Activated CD4-positive, alpha-beta T cell treated with anti-CD3 and anti-CD28 coated beads, Interleukin-2, Interleukin-6, amounts not matched to agents 100 ng/mL and 50 ng/mL, durations not matched to agents 16 hours and 8 hours (primary cell): ENCODE measurements at regions not wholly inside any gene's neighbourhood (a gene's known extent, or its start where the extent isn't known, plus 50 kb on each side); places are given as distances from the start of the nearest gene placed in this dataset.
"Not testable (repeated sequence)": the region's sequence is repeated elsewhere in the genome, so short reads cannot be mapped to it uniquely, and the experiment has no call there.

Experiments
- DNase-seq: peaks from one replicate; pipeline ENCODE4 v3.0.0-alpha.2; 2020

- DNase-seq, result no peak
These were observed 555.7 kb upstream of the CADM1 start for GRCh38 chr11:116059919-116060318.

GRCh38 chr11:116057000-116057399 lies 552.8 kb upstream of the CADM1 start:
- no peak for DNase-seq

DNA sequence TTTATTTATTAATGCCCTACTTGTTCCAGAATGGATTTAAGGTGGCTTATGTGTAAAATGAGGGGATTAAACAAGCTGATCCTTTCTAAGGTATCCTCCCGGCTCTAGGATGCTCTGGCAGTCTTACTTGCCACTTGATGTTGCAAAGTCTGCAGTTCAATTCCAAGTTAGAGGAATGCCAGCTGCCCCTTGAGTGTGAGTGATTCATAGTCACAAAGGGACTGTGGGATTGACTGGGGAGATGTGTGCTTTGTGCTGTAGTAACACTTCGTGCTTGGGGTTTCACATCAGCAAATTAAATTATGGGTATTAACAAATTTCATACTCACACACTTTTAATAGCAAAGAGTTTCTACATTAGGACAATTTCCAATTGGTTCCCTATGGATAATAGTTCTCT lies 550.8 kb upstream of the CADM1 start:
- DNase-seq, result no peak

DNA sequence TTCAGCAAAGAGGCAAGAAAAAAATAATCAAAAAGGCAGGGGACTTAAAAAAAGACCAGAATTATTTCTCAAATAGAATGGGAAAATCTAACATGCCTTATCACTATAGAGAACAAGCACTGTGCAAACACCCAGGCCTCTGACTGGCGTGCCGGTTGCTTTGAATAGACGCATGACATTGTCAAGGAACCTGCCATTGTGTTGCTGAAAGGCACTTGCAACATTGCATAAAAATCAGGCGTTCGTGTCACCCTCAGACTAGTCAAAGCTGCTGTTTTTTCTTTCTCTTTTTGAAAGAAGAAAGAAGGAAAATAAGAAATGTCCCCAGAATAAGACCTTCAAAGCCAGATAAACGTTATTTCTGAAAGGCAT lies 549.3 kb upstream of the CADM1 start:
- DNase-seq, result no peak

DNA sequence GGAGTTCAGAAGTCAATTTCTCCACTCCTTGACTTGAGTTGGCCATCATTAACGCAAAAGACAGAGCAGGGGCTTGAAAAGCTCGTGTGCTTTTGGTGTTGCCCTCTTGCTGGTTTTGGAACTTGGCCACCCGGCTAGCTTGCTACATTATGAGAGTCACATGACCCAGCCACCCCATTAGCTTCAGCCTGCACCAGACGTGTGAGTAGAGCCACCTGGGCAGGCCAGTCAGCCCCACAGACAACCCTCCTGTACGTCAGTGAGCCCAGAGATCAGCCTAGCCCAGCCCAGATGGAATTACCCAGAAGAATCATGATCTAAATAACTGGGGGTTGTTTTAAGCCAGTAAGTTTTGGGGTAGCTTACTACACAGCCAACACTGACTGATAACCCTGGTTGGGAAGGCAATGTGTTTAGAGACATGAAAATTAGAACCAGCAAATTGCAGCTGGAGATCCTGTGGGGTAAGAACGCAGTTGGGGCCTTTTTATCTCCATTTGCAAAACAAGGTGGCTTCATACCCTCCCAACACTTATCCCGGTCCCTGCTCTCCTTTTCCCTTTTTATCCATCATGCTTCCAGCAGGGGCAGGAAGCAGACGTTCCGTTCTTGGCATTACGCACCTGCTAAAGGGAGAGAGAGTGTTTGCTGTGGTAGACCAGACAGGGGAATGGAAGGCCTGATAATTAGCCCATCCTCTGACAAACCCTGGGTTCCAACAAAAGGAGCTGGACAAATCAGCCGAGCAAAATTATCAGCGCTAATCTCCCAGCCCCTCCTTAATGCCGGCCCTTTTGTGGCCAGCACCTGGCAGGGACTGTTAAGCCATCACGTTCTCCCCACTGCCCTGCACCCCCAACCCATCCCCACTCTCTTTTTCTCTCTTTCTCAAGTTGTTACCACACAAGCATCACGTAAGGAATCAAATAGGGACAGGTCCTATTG lies 548.7 kb upstream of the CADM1 start:
- no peak for DNase-seq

DNA sequence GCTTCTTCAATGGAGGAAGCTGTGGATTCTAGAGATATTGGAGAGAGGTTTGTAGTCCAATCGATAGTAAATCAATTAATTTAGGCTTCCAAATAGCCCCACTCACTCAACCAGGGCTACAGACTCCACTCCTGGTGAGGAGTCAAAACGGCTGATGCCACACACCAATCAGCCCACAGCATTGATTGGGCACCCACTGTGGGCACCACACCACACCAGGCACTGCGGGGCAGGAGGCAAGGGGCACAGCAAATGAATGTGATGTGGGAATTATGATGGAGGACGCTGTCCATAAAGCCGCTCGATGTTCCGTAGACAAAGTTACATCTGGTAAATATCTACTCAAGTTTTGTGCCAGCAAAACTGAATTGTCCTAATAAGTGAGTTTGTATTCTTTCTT lies 547.3 kb upstream of the CADM1 start:
- no peak for DNase-seq

GRCh38 chr11:116049383-116049782 lies 545.2 kb upstream of the CADM1 start:
- DNase-seq, result no peak

DNA sequence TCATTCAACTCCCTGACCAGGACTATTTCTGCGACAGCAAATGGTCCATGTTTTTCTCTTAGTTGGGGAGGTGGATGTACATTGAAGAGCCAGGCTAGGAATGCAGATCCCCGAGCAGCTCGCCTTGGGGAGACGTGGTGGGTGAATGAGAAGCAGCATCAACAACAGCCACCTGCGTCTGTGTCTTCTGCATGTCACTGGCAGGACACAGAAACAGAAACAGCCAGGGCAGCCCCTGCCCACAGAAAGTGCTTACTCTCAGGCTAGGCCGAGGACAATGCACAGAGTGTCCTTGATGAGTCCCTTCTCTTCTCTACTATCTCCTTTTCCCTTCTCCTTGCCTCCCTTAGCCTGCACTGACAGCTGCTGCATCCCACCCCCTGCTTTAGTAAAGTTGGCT lies 541.9 kb upstream of the CADM1 start:
- no peak for DNase-seq

DNA sequence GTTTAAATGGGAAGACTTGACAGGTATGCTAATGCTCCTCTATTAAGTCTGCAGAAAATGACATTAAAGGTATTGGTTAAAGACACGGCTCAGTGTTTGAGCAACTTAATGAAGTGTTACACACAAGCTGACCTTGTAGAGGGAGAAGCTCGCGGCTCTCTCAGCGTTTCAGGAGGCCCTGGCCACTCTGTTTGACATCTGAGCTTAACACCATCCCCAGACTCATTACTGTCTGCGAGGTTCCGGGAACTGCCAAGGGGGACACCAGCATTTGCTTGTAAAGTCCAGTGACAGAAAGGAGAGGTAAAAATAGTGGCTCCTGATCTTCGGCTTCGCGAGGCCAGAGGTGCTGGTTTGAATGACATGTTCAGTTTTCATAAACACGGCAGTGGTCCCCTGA lies 540.7 kb upstream of the CADM1 start:
- DNase-seq, result no peak

DNA sequence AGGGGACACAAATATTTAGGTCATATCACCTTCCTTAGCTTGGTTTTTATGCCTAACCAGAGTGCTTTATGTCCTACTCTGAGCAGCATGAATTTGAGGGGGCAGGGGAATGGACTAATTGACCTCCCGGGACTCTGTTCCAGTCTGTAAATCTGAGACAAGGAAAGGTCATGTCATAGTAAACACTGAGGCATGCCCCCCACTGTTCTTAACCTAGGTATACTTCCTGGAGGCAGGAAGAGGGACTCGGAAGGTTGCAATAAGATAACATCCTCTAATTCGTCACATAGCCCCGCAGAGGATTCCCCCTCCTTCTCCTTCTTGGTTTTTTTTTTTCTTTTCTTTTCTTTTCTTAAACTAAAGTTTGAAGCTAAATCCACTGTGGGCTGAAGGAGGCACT lies 540.3 kb upstream of the CADM1 start:
- DNase-seq, result no peak

- no peak for DNase-seq
These were observed 539.6 kb upstream of the CADM1 start for GRCh38 chr11:116043857-116044256.

GRCh38 chr11:116043059-116043458 lies 538.8 kb upstream of the CADM1 start:
- DNase-seq, result not testable (repeated sequence)

- DNase-seq, result no peak
These were observed 537.9 kb upstream of the CADM1 start for GRCh38 chr11:116042146-116042545.

GRCh38 chr11:116037861-116038260 lies 533.6 kb upstream of the CADM1 start:
- no peak for DNase-seq

DNA sequence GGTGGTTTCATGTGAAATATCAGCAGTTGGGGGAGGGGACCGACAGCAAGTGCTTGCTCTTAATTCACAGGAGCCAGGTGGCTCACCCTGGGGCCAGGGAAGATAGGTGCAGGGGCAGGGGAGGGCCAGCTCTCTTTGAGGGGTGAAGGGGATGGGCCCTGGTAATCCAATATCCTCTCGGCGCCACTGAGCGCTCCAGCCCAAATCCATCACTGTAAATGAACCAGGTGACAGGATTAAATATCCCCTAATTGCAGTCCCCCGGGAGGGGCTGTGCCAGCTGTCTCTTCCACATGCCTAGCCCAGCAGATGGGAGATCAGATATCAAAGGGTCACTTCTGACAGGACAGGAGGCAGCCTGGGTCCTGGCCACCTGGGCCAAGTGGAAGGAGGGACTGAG lies 531.8 kb upstream of the CADM1 start:
- DNase-seq, result no peak

- DNase-seq, result no peak
These were observed 529.8 kb upstream of the CADM1 start for GRCh38 chr11:116033931-116034553.

- no peak for DNase-seq
These were observed 526.6 kb upstream of the CADM1 start for GRCh38 chr11:116030697-116031331.

DNA sequence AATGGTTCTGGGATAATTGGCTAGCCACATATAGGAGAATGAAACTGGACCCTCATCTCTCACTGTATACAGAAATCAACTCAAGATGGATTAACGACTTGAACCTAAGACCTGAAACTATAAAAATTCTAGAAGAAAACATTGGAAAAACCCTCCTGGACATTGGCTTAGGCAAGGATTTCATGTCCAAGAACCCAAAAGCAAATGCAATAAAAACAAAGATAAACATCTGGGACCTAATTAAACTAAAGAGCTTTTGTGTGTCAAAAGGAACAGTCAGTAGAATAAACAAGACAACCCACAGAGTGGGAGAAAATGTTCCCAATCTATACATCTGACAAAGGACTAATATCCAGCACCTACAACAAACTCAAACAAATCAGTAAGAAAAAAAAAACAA lies 524.3 kb upstream of the CADM1 start:
- not testable (repeated sequence) for DNase-seq

DNA sequence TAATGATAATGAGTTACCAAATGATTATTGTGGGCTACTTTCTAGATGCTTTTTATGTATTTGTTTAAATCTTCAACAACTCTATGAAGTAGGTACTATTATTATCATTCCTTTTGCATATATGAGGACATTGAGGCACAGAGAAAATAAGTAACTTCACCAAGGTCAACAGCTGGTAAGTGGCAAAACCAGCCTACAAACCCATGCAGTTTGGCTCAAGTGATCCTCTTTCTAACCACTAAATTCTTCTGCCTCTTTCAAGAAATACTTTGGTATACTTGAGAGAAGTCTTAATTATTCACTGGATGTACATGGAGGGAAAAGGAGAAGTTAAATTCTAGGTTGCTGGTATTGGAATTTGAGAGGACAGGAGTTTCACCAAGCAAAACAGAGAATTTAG lies 495.2 kb upstream of the CADM1 start:
- no peak for DNase-seq

DNA sequence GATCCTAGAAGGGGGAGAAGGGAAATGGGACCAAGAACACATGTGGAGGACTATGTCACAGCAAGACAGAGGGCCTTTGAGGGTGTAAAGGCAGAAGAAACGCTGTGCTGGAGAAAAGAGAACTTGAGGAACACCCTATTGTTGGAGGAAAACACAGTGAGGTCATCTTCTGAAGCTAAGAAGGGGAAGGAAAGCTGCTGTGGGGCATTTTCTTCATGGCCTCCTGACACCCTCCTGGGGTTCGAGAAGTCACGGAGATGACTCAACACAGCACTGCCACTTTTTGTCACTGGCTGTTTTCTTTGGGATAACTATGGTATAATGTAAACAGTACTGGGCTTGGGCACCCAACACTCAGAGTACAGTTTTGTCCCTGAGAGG lies 492.6 kb upstream of the CADM1 start:
- no peak for DNase-seq

- DNase-seq, result no peak
These were observed 492.1 kb upstream of the CADM1 start for GRCh38 chr11:115996125-115996807.

- DNase-seq, result no peak
These were observed 489.4 kb upstream of the CADM1 start for GRCh38 chr11:115993590-115993989.

DNA sequence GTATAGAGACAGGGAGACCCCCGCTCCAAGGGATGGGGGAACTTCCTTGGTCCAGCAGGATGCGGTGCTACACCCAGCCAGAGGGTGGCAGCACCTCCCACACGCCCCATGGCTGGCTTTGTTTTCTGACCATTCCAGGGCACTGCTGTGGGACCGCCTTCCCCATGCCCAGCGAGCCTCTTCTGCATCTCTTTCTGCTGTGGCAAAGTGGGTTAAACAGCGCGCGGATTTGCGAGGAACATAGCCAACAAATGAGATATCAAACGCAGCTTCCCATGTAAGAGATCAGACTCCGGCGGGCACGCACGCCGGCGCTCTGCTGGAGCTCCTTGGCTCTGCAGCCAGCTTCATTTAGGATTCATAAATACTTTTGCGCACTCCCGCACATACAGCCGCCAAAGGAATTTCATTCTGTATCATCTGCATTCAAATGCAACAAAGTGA lies 485.8 kb upstream of the CADM1 start:
- no peak for DNase-seq
